ENCODE measurements at regions not wholly inside any gene's neighbourhood (a gene's known extent, or its start where the extent isn't known, plus 50 kb on each side); places are given as distances from the start of the nearest gene placed in this dataset.
A peak's percentile ranks its signal among the peaks of the same experiment; 100 is the strongest.
"Not testable (repeated sequence)": the region's sequence is repeated elsewhere in the genome, so short reads cannot be mapped to it uniquely, and the experiment has no call there.

- Histone ChIP-seq H3K4me3 (ENCODE audit: low read length) (no peak overlapping the region), H3K4me1 (ENCODE audit: control insufficient read depth, insufficient read depth, low read length) (no peaks in the 10 kb centered on the region), H3K9me3 (ENCODE audit: control insufficient read depth, low read length) (no peaks in the 10 kb centered on the region), H3K27me3 (ENCODE audit: control insufficient read depth, insufficient read depth) (no peaks in the 10 kb centered on the region), H3K27ac (ENCODE audit: low read length) (no peak overlapping the region)
- intact Hi-C loops (cut with DNase I), result no loop called here
- WGBS, result 81% methylated on average over 8 of the region's 8 CpGs
- DNase-seq (no peak), ATAC-seq (no peak)
Observed at GRCh38 chr10:125535559-125535958, 147.4 kb downstream of the TEX36 start.

GRCh38 chr10:125534515-125534914 lies 148.4 kb downstream of the TEX36 start:
- Histone ChIP-seq H3K4me1 (ENCODE audit: control insufficient read depth, insufficient read depth, low read length) (no peaks in the 10 kb centered on the region), H3K27ac (ENCODE audit: low read length) (no peak overlapping the region), H3K4me3 (ENCODE audit: low read length) (no peak overlapping the region), H3K9me3 (ENCODE audit: control insufficient read depth, low read length) (no peaks in the 10 kb centered on the region), H3K27me3 (ENCODE audit: control insufficient read depth, insufficient read depth) (no peaks in the 10 kb centered on the region)
- DNase-seq (no peak), ATAC-seq (no peak)
- intact Hi-C loops (cut with DNase I), result no loop called here
- 67% methylated on average over 5 of the region's 5 CpGs for WGBS

- intact Hi-C loops (cut with DNase I), result no loop called here
- WGBS, result 67% methylated on average over 8 of the region's 8 CpGs
- H3K4me1 ChIP-seq (ENCODE audit: control insufficient read depth, insufficient read depth, low read length), result no peaks in the 10 kb centered on the region
- DNase-seq (no peak), ATAC-seq (no peak)
- no peaks in the 10 kb centered on the region for H3K9me3 ChIP-seq (ENCODE audit: control insufficient read depth, low read length)
- no peaks in the 10 kb centered on the region for H3K27me3 ChIP-seq (ENCODE audit: control insufficient read depth, insufficient read depth)
- H3K27ac ChIP-seq (ENCODE audit: low read length), result no peak overlapping the region
- H3K4me3 ChIP-seq (ENCODE audit: low read length), result no peak overlapping the region
Observed at GRCh38 chr10:125533866-125534265, 149.1 kb downstream of the TEX36 start.

- Histone ChIP-seq H3K27ac (ENCODE audit: low read length) (no peak overlapping the region), H3K9me3 (ENCODE audit: control insufficient read depth, low read length) (no peaks in the 10 kb centered on the region), H3K27me3 (ENCODE audit: control insufficient read depth, insufficient read depth) (no peaks in the 10 kb centered on the region), H3K4me1 (ENCODE audit: control insufficient read depth, insufficient read depth, low read length) (no peaks in the 10 kb centered on the region), H3K4me3 (ENCODE audit: low read length) (no peak overlapping the region)
- intact Hi-C loops (cut with DNase I), result no loop called here
- DNase-seq (no peak), ATAC-seq (no peak)
- 62% methylated on average over 12 of the region's 12 CpGs for WGBS
Observed at GRCh38 chr10:125531465-125531864, 151.5 kb downstream of the TEX36 start.

GRCh38 chr10:125523347-125523746 lies 159.6 kb downstream of the TEX36 start:
- DNase-seq (no peak), ATAC-seq (no peak)
- Histone ChIP-seq H3K27ac (ENCODE audit: low read length) (no peak overlapping the region), H3K27me3 (ENCODE audit: control insufficient read depth, insufficient read depth) (no peaks in the 10 kb centered on the region), H3K4me1 (ENCODE audit: control insufficient read depth, insufficient read depth, low read length) (no peaks in the 10 kb centered on the region), H3K4me3 (ENCODE audit: low read length) (no peak overlapping the region), H3K9me3 (ENCODE audit: control insufficient read depth, low read length) (no peaks in the 10 kb centered on the region)
- intact Hi-C loops (cut with DNase I), result no loop called here
- WGBS, result 73% methylated on average over 10 of the region's 10 CpGs

GRCh38 chr10:125521721-125522680 lies 161.0 kb downstream of the TEX36 start:
- Histone ChIP-seq H3K4me3 (ENCODE audit: low read length) (no peak overlapping the region), H3K27ac (ENCODE audit: low read length) (no peak overlapping the region), H3K4me1 (ENCODE audit: control insufficient read depth, insufficient read depth, low read length) (no peaks in the 10 kb centered on the region), H3K9me3 (ENCODE audit: control insufficient read depth, low read length) (no peaks in the 10 kb centered on the region), H3K27me3 (ENCODE audit: control insufficient read depth, insufficient read depth) (no peaks in the 10 kb centered on the region)
- WGBS, result 35% methylated on average over 17 of the region's 17 CpGs
- intact Hi-C loops (cut with DNase I), result no loop called here
- ATAC-seq (peak in 1 of 2 donors; percentile 19), DNase-seq (peak in 2 of 3 donors; percentile 45 to 64)

- H3K4me3 ChIP-seq (ENCODE audit: low read length), result no peak overlapping the region
- ATAC-seq (no peak), DNase-seq (no peak)
- no peaks in the 10 kb centered on the region for H3K27me3 ChIP-seq (ENCODE audit: control insufficient read depth, insufficient read depth)
- H3K27ac ChIP-seq (ENCODE audit: low read length), result no peak overlapping the region
- H3K9me3 ChIP-seq (ENCODE audit: control insufficient read depth, low read length), result no peaks in the 10 kb centered on the region
- intact Hi-C loops (cut with DNase I), result no loop called here
- H3K4me1 ChIP-seq (ENCODE audit: control insufficient read depth, insufficient read depth, low read length), result no peaks in the 10 kb centered on the region
- 95% methylated on average over 3 of the region's 3 CpGs for WGBS
Observed at GRCh38 chr10:125520968-125521367, 162.0 kb downstream of the TEX36 start.

- DNase-seq; H3K4me1 ChIP-seq (ENCODE audit: control insufficient read depth, insufficient read depth, low read length); ATAC-seq; H3K9me3 ChIP-seq (ENCODE audit: control insufficient read depth, low read length); intact Hi-C loops (cut with DNase I); H3K4me3 ChIP-seq (ENCODE audit: low read length); H3K27me3 ChIP-seq (ENCODE audit: control insufficient read depth, insufficient read depth); H3K27ac ChIP-seq (ENCODE audit: low read length): not testable (repeated sequence)
- 86% methylated on average over 18 of the region's 27 CpGs for WGBS
Observed at GRCh38 chr10:125518397-125518796, 164.6 kb downstream of the TEX36 start.

GRCh38 chr10:125515571-125515970 lies 167.4 kb downstream of the TEX36 start:
- no peaks in the 10 kb centered on the region for H3K9me3 ChIP-seq (ENCODE audit: control insufficient read depth, low read length)
- H3K27me3 ChIP-seq (ENCODE audit: control insufficient read depth, insufficient read depth), result no peaks in the 10 kb centered on the region
- intact Hi-C loops (cut with DNase I), result no loop called here
- 37% methylated on average over 8 of the region's 8 CpGs for WGBS
- ATAC-seq, result peak; percentile 19 to 36
- no peak overlapping the region for H3K27ac ChIP-seq (ENCODE audit: low read length)
- no peak overlapping the region for H3K4me3 ChIP-seq (ENCODE audit: low read length)
- no peak for DNase-seq
- no peaks in the 10 kb centered on the region for H3K4me1 ChIP-seq (ENCODE audit: control insufficient read depth, insufficient read depth, low read length)

GRCh38 chr10:125514206-125515162 lies 168.5 kb downstream of the TEX36 start:
- intact Hi-C loops (cut with DNase I), result no loop called here
- no peak overlapping the region for H3K27ac ChIP-seq (ENCODE audit: low read length)
- ATAC-seq (no peak), DNase-seq (no peak)
- H3K27me3 ChIP-seq (ENCODE audit: control insufficient read depth, insufficient read depth), result no peaks in the 10 kb centered on the region
- H3K4me1 ChIP-seq (ENCODE audit: control insufficient read depth, insufficient read depth, low read length), result no peaks in the 10 kb centered on the region
- WGBS, result 70% methylated on average over 17 of the region's 17 CpGs
- no peak overlapping the region for H3K4me3 ChIP-seq (ENCODE audit: low read length)
- H3K9me3 ChIP-seq (ENCODE audit: control insufficient read depth, low read length), result no peaks in the 10 kb centered on the region

Data from right cardiac atrium (tissue), 5 donors.